ENCODE measurements at regions not wholly inside any gene's neighbourhood (a gene's known extent, or its start where the extent isn't known, plus 50 kb on each side); places are given as distances from the start of the nearest gene placed in this dataset.

GRCh38 chr5:25399878-25400480, 755.2 kb upstream of the CDH10 start:
- TF ChIP-seq POLR2AphosphoS5 (IDR thresholded peaks at IDR 0.05; ENCODE audit: low read depth, low read length): no peak
- no peak for TF ChIP-seq TAF1 (IDR thresholded peaks at IDR 0.05; ENCODE audit: borderline replicate concordance, low read depth, low read length)
- no peak for TF ChIP-seq POLR2A (IDR thresholded peaks at IDR 0.05; ENCODE audit: low read depth, low read length)
